ENCODE measurements at regions not wholly inside any gene's neighbourhood (a gene's known extent, or its start where the extent isn't known, plus 50 kb on each side); places are given as distances from the start of the nearest gene placed in this dataset.
A peak's percentile ranks its signal among the peaks of the same experiment; 100 is the strongest.

DNA sequence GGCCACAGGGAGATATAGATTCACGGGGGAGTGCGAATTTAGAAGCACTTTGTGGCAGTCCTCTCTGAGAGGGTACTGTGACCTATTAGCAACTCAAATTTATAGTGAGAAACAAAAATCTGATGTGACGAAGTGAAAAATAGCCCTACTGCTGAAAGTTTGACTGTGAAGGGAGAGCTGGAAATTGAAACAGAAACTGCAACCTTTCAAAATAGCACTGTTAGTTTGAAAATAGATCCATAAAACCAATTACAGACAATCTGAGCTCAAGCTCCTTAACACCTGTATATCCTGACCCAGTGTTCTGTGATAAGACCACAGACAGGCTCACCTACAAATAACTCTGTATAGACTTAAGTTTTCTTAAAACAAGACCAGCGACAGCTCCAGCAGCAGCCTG, 420.1 kb downstream of the IRX1 start:
- Mint-ChIP-seq H3K9me3 (no peaks in the 10 kb centered on the region), H3K4me1 (no peaks in the 10 kb centered on the region), H3K4me3 (no peak overlapping the region), H3K36me3 (no peaks in the 10 kb centered on the region), H3K27me3 (ENCODE audit: low read depth) (peaks cover 6% of the 10 kb centered on the region), H3K27ac (peak overlapping the region; percentile 1)
- DNase-seq (ENCODE audit: low spot score in 2 of 2, unreplicated experiment in 2 of 2): no peak
- TF ChIP-seq, protein P1, sequence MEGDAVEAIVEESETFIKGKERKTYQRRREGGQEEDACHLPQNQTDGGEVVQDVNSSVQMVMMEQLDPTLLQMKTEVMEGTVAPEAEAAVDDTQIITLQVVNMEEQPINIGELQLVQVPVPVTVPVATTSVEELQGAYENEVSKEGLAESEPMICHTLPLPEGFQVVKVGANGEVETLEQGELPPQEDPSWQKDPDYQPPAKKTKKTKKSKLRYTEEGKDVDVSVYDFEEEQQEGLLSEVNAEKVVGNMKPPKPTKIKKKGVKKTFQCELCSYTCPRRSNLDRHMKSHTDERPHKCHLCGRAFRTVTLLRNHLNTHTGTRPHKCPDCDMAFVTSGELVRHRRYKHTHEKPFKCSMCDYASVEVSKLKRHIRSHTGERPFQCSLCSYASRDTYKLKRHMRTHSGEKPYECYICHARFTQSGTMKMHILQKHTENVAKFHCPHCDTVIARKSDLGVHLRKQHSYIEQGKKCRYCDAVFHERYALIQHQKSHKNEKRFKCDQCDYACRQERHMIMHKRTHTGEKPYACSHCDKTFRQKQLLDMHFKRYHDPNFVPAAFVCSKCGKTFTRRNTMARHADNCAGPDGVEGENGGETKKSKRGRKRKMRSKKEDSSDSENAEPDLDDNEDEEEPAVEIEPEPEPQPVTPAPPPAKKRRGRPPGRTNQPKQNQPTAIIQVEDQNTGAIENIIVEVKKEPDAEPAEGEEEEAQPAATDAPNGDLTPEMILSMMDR (IDR thresholded peaks at IDR 0.05; ENCODE audit: unreplicated experiment): no peak

DNA sequence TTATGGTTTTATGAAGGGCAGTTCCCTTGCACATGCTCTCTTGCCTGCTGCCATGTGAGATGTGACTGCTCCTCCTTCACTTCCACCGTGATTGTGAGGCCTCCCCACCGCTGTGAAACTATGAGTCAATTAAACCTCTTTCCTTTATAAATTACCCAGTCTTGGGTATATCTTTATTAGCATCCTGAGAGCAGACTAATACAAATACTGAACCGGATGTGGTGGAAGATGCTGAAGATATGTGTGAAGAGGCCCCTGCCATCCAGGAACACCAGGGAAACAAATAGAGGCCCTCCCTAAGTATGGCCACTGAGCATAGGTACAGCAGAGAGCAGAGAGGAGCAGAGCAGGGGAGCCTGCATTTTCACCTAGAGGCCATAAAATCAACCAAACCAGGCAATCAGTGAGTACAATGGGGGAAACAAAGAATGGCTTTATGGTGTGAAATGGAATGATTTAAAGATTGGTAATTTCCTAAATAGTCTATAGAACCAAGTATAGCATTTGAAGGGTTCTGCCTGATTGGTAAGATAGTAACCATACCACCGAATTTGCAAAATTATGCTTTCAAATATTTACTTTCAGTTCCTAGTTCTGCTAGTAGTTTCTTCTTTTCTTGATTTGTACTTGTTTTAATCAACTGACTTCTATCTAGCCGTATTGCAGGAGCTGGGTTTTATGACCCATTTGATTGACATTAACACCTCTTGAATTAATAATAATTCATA, 421.6 kb downstream of the IRX1 start:
- Mint-ChIP-seq H3K4me3 (no peak overlapping the region), H3K27ac (no peak overlapping the region), H3K9me3 (no peaks in the 10 kb centered on the region), H3K36me3 (no peaks in the 10 kb centered on the region), H3K27me3 (ENCODE audit: low read depth) (peaks cover 8% of the 10 kb centered on the region), H3K4me1 (no peaks in the 10 kb centered on the region)
- no peak for DNase-seq (ENCODE audit: low spot score in 2 of 2, unreplicated experiment in 2 of 2)
- TF ChIP-seq, protein P1 (IDR thresholded peaks at IDR 0.05; ENCODE audit: unreplicated experiment): no peak

DNA sequence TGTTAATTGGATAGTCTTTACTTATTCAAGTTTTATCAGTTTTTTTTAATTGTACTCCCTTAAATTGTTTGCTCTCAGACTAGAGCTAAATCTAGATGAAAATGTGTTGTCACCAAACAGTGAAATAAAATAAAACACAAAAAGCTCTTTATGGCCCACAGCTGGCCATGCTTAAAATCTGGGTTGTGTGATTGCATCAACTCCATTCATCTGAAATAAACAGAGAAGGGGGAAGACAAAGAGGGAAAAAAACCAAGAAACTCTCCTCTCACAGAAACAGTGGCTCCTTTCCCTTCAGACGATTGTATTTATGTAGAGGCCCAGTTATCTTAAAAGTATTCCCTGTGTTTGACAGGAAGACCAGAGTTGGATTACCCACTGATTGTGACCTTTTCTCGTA, 422.4 kb downstream of the IRX1 start:
- DNase-seq (ENCODE audit: low spot score in 2 of 2, unreplicated experiment in 2 of 2): no peak
- TF ChIP-seq, protein P1 (IDR thresholded peaks at IDR 0.05; ENCODE audit: unreplicated experiment): no peak
- Mint-ChIP-seq H3K36me3 (no peaks in the 10 kb centered on the region), H3K27ac (no peak overlapping the region), H3K4me1 (no peaks in the 10 kb centered on the region), H3K9me3 (no peaks in the 10 kb centered on the region), H3K27me3 (ENCODE audit: low read depth) (peaks cover 10% of the 10 kb centered on the region), H3K4me3 (no peak overlapping the region)

DNA sequence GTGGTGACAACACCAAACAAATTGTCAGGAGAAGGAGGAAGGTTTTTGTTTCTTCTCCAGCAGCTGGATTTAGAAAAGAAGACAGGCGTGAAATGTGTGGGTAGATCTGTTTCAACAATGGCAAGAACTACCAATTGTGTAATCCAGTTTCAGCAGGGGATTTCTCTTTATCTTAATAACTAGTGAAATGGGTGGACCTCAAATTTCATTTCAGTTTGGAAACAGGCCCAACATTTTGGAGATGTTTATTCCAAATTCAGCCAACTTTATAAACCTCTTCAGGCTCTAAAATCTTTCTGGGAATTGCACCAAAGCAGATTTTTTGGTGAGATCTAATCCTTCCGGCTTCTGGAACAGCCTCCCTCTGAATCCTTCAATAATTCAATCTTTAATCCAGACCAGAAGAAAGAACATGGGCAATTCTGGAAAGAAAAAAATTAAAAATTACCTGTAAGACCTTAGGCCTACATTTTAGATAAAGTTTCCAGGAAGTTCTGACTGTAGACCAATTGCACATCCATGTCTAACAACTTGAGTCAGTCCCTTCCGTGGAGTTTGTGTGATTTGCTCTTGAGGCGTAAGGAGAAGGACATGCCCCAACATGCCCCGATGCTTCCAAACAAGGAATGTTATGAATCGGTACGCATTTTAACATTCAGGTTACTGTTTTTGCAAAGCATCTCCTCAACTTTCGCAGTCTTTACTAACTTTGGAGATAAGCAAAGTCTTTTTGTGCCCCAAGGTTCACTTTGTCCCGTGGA, 423.6 kb downstream of the IRX1 start:
- Mint-ChIP-seq H3K4me3 (no peak overlapping the region), H3K27me3 (ENCODE audit: low read depth) (peaks cover 14% of the 10 kb centered on the region), H3K4me1 (no peaks in the 10 kb centered on the region), H3K36me3 (no peaks in the 10 kb centered on the region), H3K9me3 (no peaks in the 10 kb centered on the region), H3K27ac (no peak overlapping the region)
- TF ChIP-seq, protein P1 (IDR thresholded peaks at IDR 0.05; ENCODE audit: unreplicated experiment): no peak
- DNase-seq (ENCODE audit: low spot score in 2 of 2, unreplicated experiment in 2 of 2): no peak

DNA sequence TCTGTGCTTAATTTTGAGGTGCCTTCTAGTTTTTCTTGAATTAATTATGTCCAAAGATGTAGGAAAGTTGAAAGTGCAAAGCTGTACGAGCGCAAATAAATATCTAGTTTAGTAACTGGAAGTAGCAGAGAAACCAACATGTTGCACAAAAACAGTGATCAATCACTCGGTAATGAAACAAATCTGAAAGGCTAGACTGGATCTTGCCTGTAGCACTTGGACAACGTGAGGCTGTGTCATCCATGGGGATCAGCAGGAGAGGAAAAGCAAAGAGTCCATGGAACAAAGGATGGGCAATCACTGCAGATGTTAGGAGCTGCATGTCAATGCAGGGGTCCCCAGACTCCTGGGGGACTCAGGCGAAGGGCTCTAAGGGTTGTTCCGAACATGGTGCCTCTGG, 424.2 kb downstream of the IRX1 start:
- H3K36me3 Mint-ChIP-seq: no peaks in the 10 kb centered on the region
- no peaks in the 10 kb centered on the region for H3K9me3 Mint-ChIP-seq
- H3K27ac Mint-ChIP-seq: no peak overlapping the region
- DNase-seq (ENCODE audit: low spot score in 2 of 2, unreplicated experiment in 2 of 2): no peak
- peaks cover 18% of the 10 kb centered on the region for H3K27me3 Mint-ChIP-seq (ENCODE audit: low read depth)
- no peaks in the 10 kb centered on the region for H3K4me1 Mint-ChIP-seq
- H3K4me3 Mint-ChIP-seq: no peak overlapping the region
- TF ChIP-seq, protein P1 (IDR thresholded peaks at IDR 0.05; ENCODE audit: unreplicated experiment): no peak
